Heart left ventricle (tissue), 16 donors: ENCODE measurements at regions not wholly inside any gene's neighbourhood (a gene's known extent, or its start where the extent isn't known, plus 50 kb on each side); places are given as distances from the start of the nearest gene placed in this dataset.

Source experiments
- ATAC-seq, 4 donors: fragments of 200-7000 bp; cut with Tn5 transposase; one replicate each; pipeline ENCODE4 v1.9.1; 2020 to 2022; ENCODE audit warnings: moderate library complexity in 4 of 4, mild to moderate bottlenecking in 3 of 4, moderate number of reproducible peaks in 1 of 4
- DNase-seq, 5 donors: peaks; one replicate each; pipeline ENCODE4 v3.0.0-alpha.2; 2020
- H3K27ac ChIP-seq, 12 donors: fragments of 200-600 bp; sonication (generic) in 4 of 12; one replicate each; pipeline versions ENCODE4 v1.5.0 to v1.8.0; 2016 to 2022; ENCODE audit warnings: mild to moderate bottlenecking in 2 of 12
- H3K27me3 ChIP-seq, 9 donors: fragments of 200-600 bp; sonication (generic) in 2 of 9; one replicate each; pipeline versions ENCODE4 v1.5.1 to v1.8.0; 2016 to 2022; ENCODE audit warnings: mild to moderate bottlenecking in 3 of 9
- H3K36me3 ChIP-seq, 9 donors: fragments of 200-600 bp; sonication (generic) in 2 of 9; one replicate each; pipeline versions ENCODE4 v1.5.0 to v1.8.0; 2018 to 2022; ENCODE audit warnings: mild to moderate bottlenecking in 2 of 9
- H3K4me1 ChIP-seq, 12 donors: fragments of 200-600 bp; sonication (generic) in 4 of 12; one replicate each; pipeline versions ENCODE4 v1.5.0 to v1.8.0; 2016 to 2022; ENCODE audit warnings: mild to moderate bottlenecking in 3 of 12
- H3K4me3 ChIP-seq, 12 donors: fragments of 200-600 bp; sonication (generic) in 4 of 12; one replicate each; pipeline versions ENCODE4 v1.5.0 to v1.8.0; 2017 to 2022; ENCODE audit warnings: mild to moderate bottlenecking in 9 of 12, moderate library complexity in 4 of 12
- H3K9me3 ChIP-seq, 12 donors: fragments of 200-600 bp; sonication (generic) in 4 of 12; one replicate each; pipeline versions ENCODE4 v1.5.0 to v1.8.0; 2016 to 2022; ENCODE audit warnings: mild to moderate bottlenecking in 1 of 12
- CTCF ChIP-seq, 12 donors: fragments of 200-600 bp; sonication (generic) in 4 of 12; IDR thresholded peaks; one replicate each; pipeline versions ENCODE4 v1.5.0 to v1.8.0; 2018 to 2022; ENCODE audit warnings: antibody characterized with exemption in 12 of 12, mild to moderate bottlenecking in 5 of 12
- POLR2A ChIP-seq, 2 donors: fragments of 450-650 bp; IDR thresholded peaks; one replicate each; pipeline ENCODE4 v1.6.1; 2017; ENCODE audit warnings: antibody characterized with exemption in 2 of 2, mild to moderate bottlenecking in 2 of 2, moderate library complexity in 2 of 2
- WGBS, 4 donors: extraction: QIAGEN DNeasy Blood & Tissue Kit in 2 of 4; methylation state at CpG; one replicate each; pipeline versions ENCODE4 v1.1.5 to v1.1.7; 2013 to 2018; 5-methylcytosine and 5-hydroxymethylcytosine counted together
- intact Hi-C, 10 donors: fragments of 100-400 bp; cut with DNase I; formaldehyde crosslinking; loops; one replicate each; pipeline versions ENCODE4 v1.11.1 to v1.14.2; 2022
- donor health status: ischemic (EF 13 %, LVEDD 7.1; RV severe dilation, severe dysfunction).
- donor health status: healthy with polysubstance abuse.
- donor health status: DM: no; HTN: yes; CAD: no.
- donor health status: DM: no; HTN: no; CAD: no.
- donor health status: ischemic (EF 25% LVEDD 6.9; RV normal size, moderate dysfunction).
- donor health status: ischemic (EF 25% LVEDD 5.7; RV mildly dilated, moderate dysfunction).
- donor health status: healthy.
- donor health status: DM: yes; HTN: yes; CAD: no.
- donor health status: ischemic (EF 35%, LVEDD 5.7; RV mildly dilated, moderate dysfunction).
- donor health status: nonischemic (EF 11% LVEDD 7.7; RV severe dilation, severe dysfunction).
- donor health status: DM: yes; HTN: yes; CAD: no.
- donor health status: PGD.
- donor health status: ischemic (EF 29% LVEDD 5.4; RV normal size, mild dysfunction).
- donor health status: nonischemic (EF 23%, LVEDD 6.1; RV moderate dilation, normal function).

DNA sequence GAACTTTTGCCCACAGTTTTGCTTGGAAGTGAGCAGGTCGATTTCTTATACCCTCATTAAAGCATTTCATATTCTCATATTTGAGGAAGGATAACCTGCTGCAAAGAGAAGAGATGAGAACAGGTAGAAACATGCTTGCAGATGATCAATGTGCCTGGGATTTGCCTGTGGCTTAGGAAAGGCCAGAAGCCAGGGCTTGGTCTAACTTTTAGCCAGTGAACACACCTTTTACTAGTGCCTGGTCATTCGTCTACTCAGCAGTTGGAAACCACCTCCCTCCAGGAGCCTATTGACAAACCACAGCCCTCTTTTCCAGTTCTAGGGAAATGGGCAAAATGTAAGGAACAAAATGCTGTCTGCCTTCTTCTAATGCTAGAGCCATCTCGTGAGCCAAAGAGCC, 518.3 kb downstream of the ADRA2A start:
- TF ChIP-seq CTCF (IDR thresholded peaks at IDR 0.05) (no peak), POLR2A (IDR thresholded peaks at IDR 0.05) (no peak)
- ATAC-seq, result no peak
- peaks cover 0 to 3% (median 0%) of the 10 kb centered on the region in 9 donors for H3K27me3 ChIP-seq
- H3K27ac ChIP-seq, result no peak overlapping the region
- no peaks in the 10 kb centered on the region for H3K4me1 ChIP-seq
- H3K9me3 ChIP-seq, result no peaks in the 10 kb centered on the region
- H3K4me3 ChIP-seq, result no peak overlapping the region
- DNase-seq, result no peak
- 59 to 64% (median 62%) methylated on average over 3 of the region's 3 CpGs for WGBS, 4 donors
- intact Hi-C loops, result loop anchor here in 5 of 10 donors (5.0 to 10.0 kb wide), 2 partner anchors 518 to 520 kb away; partner anchors contain the start of gene ADRA2A (in 5 of the 5)
- no peaks in the 10 kb centered on the region for H3K36me3 ChIP-seq

- Histone ChIP-seq H3K4me1 (no peaks in the 10 kb centered on the region), H3K9me3 (no peaks in the 10 kb centered on the region), H3K36me3 (no peaks in the 10 kb centered on the region), H3K4me3 (no peak overlapping the region), H3K27me3 (peaks cover 0 to 3% (median 0%) of the 10 kb centered on the region in 9 donors), H3K27ac (no peak overlapping the region)
- 29 to 43% (median 34%) methylated on average over 6 of the region's 6 CpGs for WGBS, 4 donors
- TF ChIP-seq POLR2A (IDR thresholded peaks at IDR 0.05), result no peak
- peak; percentile 64 to 83 (median 74) for TF ChIP-seq CTCF (IDR thresholded peaks at IDR 0.05)
- intact Hi-C loops, result loop anchor here in 6 of 10 donors (2.0 to 10.0 kb wide), 3 partner anchors 521 to 524 kb away; partner anchors contain the start of gene ADRA2A (in 6 of the 6)
- DNase-seq (peak in 3 of 5 donors; percentile 26 to 39 (median 29)), ATAC-seq (peak in 3 of 4 donors; percentile 65 to 70 (median 67))
Measured at GRCh38 chr10:111598433-111599059, 521.7 kb downstream of the ADRA2A start.

DNA sequence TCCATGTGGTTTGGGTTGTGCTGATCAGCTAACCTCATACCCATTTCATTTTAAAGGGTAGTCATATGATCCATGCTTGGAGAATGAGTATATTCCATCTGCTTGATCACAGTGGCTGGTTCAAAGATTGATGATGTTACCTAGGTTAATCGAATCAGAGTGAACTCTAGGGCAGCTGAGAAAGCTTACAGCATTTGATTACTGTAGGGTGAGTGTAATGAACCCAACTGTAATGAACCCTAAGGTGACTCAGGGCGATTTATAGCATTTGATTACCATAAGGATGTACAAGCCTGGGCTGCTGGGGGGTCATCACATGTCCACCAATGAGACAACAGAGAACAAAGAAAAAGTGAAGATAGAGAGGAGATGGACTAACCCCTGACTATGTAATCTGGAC, 523.1 kb downstream of the ADRA2A start:
- no peak for TF ChIP-seq CTCF (IDR thresholded peaks at IDR 0.05)
- TF ChIP-seq POLR2A (IDR thresholded peaks at IDR 0.05), result no peak
- H3K36me3 ChIP-seq, result no peaks in the 10 kb centered on the region
- H3K9me3 ChIP-seq, result no peaks in the 10 kb centered on the region
- no peak for ATAC-seq
- WGBS, 4 donors, result 62 to 74% (median 67%) methylated on average over 2 of the region's 2 CpGs
- no peak overlapping the region for H3K27ac ChIP-seq
- intact Hi-C loops, result loop anchor here in 6 of 10 donors (2.0 to 10.0 kb wide), 3 partner anchors 523 to 525 kb away; partner anchors contain the start of gene ADRA2A (in 6 of the 6)
- no peak overlapping the region for H3K4me3 ChIP-seq
- no peak for DNase-seq
- H3K27me3 ChIP-seq, result peaks cover 0 to 3% (median 0%) of the 10 kb centered on the region in 9 donors
- no peaks in the 10 kb centered on the region for H3K4me1 ChIP-seq

DNA sequence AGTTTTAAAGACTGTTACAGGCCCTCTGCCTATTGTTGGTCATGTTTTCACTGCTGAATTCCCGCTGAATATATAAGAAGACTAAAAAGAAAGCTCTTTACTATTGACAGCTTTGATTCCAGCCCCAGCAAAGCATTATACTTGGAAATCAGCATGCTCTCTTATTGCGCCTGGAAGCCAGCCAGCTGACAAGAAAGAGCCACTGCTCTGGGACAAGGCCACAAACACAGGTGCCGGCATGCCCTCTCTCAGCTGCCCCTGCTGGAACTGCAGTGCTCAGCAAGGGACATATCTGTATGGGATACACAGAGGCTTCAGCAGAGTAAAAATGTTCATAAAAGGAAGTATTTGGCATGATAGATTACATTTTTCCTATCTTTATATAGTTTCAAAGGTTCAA, 523.9 kb downstream of the ADRA2A start:
- DNase-seq, result peak in 3 of 5 donors; percentile 5 to 47 (median 22)
- TF ChIP-seq CTCF (IDR thresholded peaks at IDR 0.05) (no peak), POLR2A (IDR thresholded peaks at IDR 0.05) (no peak)

More for the DNA sequence above, 523.9 kb downstream of the ADRA2A start:
- no peaks in the 10 kb centered on the region for H3K9me3 ChIP-seq
- H3K4me1 ChIP-seq, result no peaks in the 10 kb centered on the region
- intact Hi-C loops, result no loop called here
- 56 to 63% (median 60%) methylated on average over 3 of the region's 3 CpGs for WGBS, 4 donors
- peak in 1 of 4 donors; percentile 36 for ATAC-seq
- H3K36me3 ChIP-seq, result no peaks in the 10 kb centered on the region
- H3K27ac ChIP-seq, result no peak overlapping the region
- H3K27me3 ChIP-seq, result peaks cover 0 to 3% (median 0%) of the 10 kb centered on the region in 9 donors
- H3K4me3 ChIP-seq, result no peak overlapping the region
